Liver (tissue), 8 donors: ENCODE measurements at regions not wholly inside any gene's neighbourhood (a gene's known extent, or its start where the extent isn't known, plus 50 kb on each side); places are given as distances from the start of the nearest gene placed in this dataset.
"Not testable (repeated sequence)": the region's sequence is repeated elsewhere in the genome, so short reads cannot be mapped to it uniquely, and the experiment has no call there.

Experiments
- DNase-seq: peaks from one replicate; pipeline ENCODE4 v3.0.0-alpha.2; 2017; ENCODE audit warnings: low spot score
- H3K27ac ChIP-seq, 2 donors: one replicate each; pipeline ENCODE4 v1.7.0; 2013; ENCODE audit warnings: inconsistent platforms in 2 of 2, low read length in 2 of 2, control low read depth in 1 of 2, low read depth in 1 of 2, mild to moderate bottlenecking in 1 of 2
- H3K27me3 ChIP-seq, 4 donors: one replicate each; pipeline versions ENCODE4 v1.6.1 to v1.7.0; 2013; ENCODE audit warnings: low read length in 3 of 4, inconsistent platforms in 1 of 4, mild to moderate bottlenecking in 1 of 4, moderate library complexity in 1 of 4; ENCODE audit not compliant: control insufficient read depth in 4 of 4, insufficient read depth in 4 of 4
- H3K36me3 ChIP-seq, 4 donors: one replicate each; pipeline versions ENCODE4 v1.6.1 to v1.7.0; 2013; ENCODE audit warnings: low read length in 3 of 4, mild to moderate bottlenecking in 3 of 4, low read depth in 1 of 4, moderate library complexity in 1 of 4; ENCODE audit not compliant: control insufficient read depth in 4 of 4, insufficient read depth in 3 of 4
- H3K4me1 ChIP-seq, 4 donors: one replicate each; pipeline versions ENCODE4 v1.6.1 to v1.7.0; 2013; ENCODE audit warnings: low read length in 3 of 4, mild to moderate bottlenecking in 3 of 4, moderate library complexity in 1 of 4; ENCODE audit not compliant: control insufficient read depth in 4 of 4, insufficient read depth in 4 of 4
- H3K4me3 ChIP-seq, 3 donors: one replicate each; pipeline versions ENCODE4 v1.6.1 to v1.7.0; 2013; ENCODE audit warnings: low read length in 3 of 3, control low read depth in 1 of 3, low read depth in 1 of 3, mild to moderate bottlenecking in 1 of 3
- H3K9ac ChIP-seq, 2 donors: one replicate each; pipeline ENCODE4 v1.7.0; 2013; ENCODE audit warnings: low read length in 2 of 2, mild to moderate bottlenecking in 2 of 2, moderate library complexity in 2 of 2, control low read depth in 1 of 2, low read depth in 1 of 2
- H3K9me3 ChIP-seq, 4 donors: one replicate each; pipeline versions ENCODE4 v1.6.1 to v1.7.0; 2013; ENCODE audit warnings: low read length in 3 of 4; ENCODE audit not compliant: control insufficient read depth in 4 of 4
- CTCF ChIP-seq: fragments of 150-350 bp; IDR thresholded peaks from 2 replicates; pipeline ENCODE4 v1.5.1; 2017; ENCODE audit warnings: improper control_type of control experiment, low read depth, low read length; ENCODE audit not compliant: missing input control
- EGR1 ChIP-seq, 2 donors: IDR thresholded peaks; 2 replicates each; pipeline ENCODE4 v1.6.1; 2016 to 2018; ENCODE audit warnings: antibody characterized with exemption in 2 of 2, low read depth in 2 of 2
- HNF4A ChIP-seq, 2 donors: conservative IDR thresholded peaks; 2 replicates each; pipeline ENCODE4 v1.6.1; 2016; ENCODE audit warnings: antibody characterized with exemption in 2 of 2, mild to moderate bottlenecking in 2 of 2
- HNF4G ChIP-seq: IDR thresholded peaks from 2 replicates; pipeline ENCODE4 v1.6.1; 2016; ENCODE audit warnings: antibody characterized with exemption
- JUND ChIP-seq, 2 donors: IDR thresholded peaks; 2 replicates each; pipeline ENCODE4 v1.6.1; 2016; ENCODE audit warnings: antibody characterized with exemption in 2 of 2
- NR2F2 ChIP-seq: IDR thresholded peaks from 2 replicates; pipeline ENCODE4 v1.6.1; 2016; ENCODE audit warnings: antibody characterized with exemption
- RXRA ChIP-seq, 2 donors: IDR thresholded peaks; 2 replicates each; pipeline ENCODE4 v1.6.1; 2017 to 2018; ENCODE audit warnings: antibody characterized with exemption in 2 of 2, mild to moderate bottlenecking in 1 of 2
- SP1 ChIP-seq: IDR thresholded peaks from 2 replicates; pipeline ENCODE4 v1.6.1; 2018; ENCODE audit warnings: antibody characterized with exemption, mild to moderate bottlenecking
- ZBTB33 ChIP-seq: IDR thresholded peaks from 2 replicates; pipeline ENCODE4 v1.6.1; 2016; ENCODE audit warnings: antibody characterized with exemption
- WGBS: extraction: QIAGEN DNeasy Blood & Tissue Kit; methylation state at CpG from one replicate; pipeline ENCODE4 v1.1.7; 2013; 5-methylcytosine and 5-hydroxymethylcytosine counted together
- TF ChIP-seq, protein P1 (sequence below): IDR thresholded peaks from 2 replicates; pipeline ENCODE4 v1.6.1; 2016; ENCODE audit warnings: antibody characterized with exemption
- TF ChIP-seq, protein P2 (sequence below): IDR thresholded peaks from 2 replicates; pipeline ENCODE4 v1.6.1; 2016; ENCODE audit warnings: antibody characterized with exemption, mild to moderate bottlenecking
- donor health status: healthy.
- donor health status: healthy.
- donor health status: healthy.
- donor health status: healthy.
- donor health status: healthy.

GRCh38 chr3:44171891-44172290 is 69.8 kb upstream of the TOPAZ1 start (continued):
- no peak for TF ChIP-seq CTCF
- TF ChIP-seq, protein P1, sequence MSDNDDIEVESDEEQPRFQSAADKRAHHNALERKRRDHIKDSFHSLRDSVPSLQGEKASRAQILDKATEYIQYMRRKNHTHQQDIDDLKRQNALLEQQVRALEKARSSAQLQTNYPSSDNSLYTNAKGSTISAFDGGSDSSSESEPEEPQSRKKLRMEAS = no peak

DNA sequence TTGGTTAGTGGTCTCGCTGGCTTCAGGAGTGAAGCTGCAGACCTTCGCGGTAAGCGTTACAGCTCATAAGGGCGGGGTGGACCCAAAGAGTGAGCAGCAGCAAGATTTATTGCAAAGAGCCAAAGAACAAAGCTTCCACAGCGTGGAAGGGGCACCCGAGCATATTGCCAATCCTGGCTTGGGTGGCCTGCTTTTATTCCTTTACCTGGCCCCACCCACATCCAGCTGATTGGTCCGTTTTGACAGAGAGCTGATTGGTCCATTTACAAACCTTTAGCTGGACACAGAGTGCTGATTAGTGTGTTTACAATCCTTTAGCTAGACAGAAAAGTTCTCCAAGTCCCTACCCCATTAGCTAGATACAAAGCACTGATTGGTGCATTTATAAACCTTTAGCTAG is 69.0 kb upstream of the TOPAZ1 start:
- not testable (repeated sequence) for H3K36me3 ChIP-seq, H3K4me1 ChIP-seq, H3K4me3 ChIP-seq, DNase-seq, H3K27ac ChIP-seq, H3K27me3 ChIP-seq, H3K9ac ChIP-seq, H3K9me3 ChIP-seq
- WGBS = 89% methylated on average over 8 of the region's 8 CpGs

GRCh38 chr3:44173263-44173662 is 68.4 kb upstream of the TOPAZ1 start:
- 91% methylated on average over 15 of the region's 15 CpGs for WGBS
- Histone ChIP-seq H3K4me1 (no peaks in the 10 kb centered on the region), H3K27me3 (no peaks in the 10 kb centered on the region), H3K9me3 (peaks cover 0 to 2% (median 0%) of the 10 kb centered on the region in 4 donors), H3K36me3 (no peaks in the 10 kb centered on the region), H3K27ac (no peak overlapping the region), H3K4me3 (no peak overlapping the region), H3K9ac (no peak overlapping the region)
- no peak for DNase-seq
- TF ChIP-seq HNF4G = no peak
- TF ChIP-seq HNF4A (conservative IDR thresholded peaks at IDR 0.05) = no peak
- TF ChIP-seq, protein P2, sequence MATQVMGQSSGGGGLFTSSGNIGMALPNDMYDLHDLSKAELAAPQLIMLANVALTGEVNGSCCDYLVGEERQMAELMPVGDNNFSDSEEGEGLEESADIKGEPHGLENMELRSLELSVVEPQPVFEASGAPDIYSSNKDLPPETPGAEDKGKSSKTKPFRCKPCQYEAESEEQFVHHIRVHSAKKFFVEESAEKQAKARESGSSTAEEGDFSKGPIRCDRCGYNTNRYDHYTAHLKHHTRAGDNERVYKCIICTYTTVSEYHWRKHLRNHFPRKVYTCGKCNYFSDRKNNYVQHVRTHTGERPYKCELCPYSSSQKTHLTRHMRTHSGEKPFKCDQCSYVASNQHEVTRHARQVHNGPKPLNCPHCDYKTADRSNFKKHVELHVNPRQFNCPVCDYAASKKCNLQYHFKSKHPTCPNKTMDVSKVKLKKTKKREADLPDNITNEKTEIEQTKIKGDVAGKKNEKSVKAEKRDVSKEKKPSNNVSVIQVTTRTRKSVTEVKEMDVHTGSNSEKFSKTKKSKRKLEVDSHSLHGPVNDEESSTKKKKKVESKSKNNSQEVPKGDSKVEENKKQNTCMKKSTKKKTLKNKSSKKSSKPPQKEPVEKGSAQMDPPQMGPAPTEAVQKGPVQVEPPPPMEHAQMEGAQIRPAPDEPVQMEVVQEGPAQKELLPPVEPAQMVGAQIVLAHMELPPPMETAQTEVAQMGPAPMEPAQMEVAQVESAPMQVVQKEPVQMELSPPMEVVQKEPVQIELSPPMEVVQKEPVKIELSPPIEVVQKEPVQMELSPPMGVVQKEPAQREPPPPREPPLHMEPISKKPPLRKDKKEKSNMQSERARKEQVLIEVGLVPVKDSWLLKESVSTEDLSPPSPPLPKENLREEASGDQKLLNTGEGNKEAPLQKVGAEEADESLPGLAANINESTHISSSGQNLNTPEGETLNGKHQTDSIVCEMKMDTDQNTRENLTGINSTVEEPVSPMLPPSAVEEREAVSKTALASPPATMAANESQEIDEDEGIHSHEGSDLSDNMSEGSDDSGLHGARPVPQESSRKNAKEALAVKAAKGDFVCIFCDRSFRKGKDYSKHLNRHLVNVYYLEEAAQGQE = no peak
- TF ChIP-seq CTCF = no peak
- TF ChIP-seq ZBTB33 = no peak
- TF ChIP-seq RXRA (IDR thresholded peaks at IDR 0.05) = no peak
- TF ChIP-seq EGR1 (IDR thresholded peaks at IDR 0.05; ENCODE audit: low read depth in 2 of 2) = no peak
- TF ChIP-seq JUND (IDR thresholded peaks at IDR 0.05) = no peak
- TF ChIP-seq, protein P1 = no peak
- TF ChIP-seq SP1 = no peak
- TF ChIP-seq NR2F2 = no peak
